ENCODE measurements at regions not wholly inside any gene's neighbourhood (a gene's known extent, or its start where the extent isn't known, plus 50 kb on each side); places are given as distances from the start of the nearest gene placed in this dataset.

DNA sequence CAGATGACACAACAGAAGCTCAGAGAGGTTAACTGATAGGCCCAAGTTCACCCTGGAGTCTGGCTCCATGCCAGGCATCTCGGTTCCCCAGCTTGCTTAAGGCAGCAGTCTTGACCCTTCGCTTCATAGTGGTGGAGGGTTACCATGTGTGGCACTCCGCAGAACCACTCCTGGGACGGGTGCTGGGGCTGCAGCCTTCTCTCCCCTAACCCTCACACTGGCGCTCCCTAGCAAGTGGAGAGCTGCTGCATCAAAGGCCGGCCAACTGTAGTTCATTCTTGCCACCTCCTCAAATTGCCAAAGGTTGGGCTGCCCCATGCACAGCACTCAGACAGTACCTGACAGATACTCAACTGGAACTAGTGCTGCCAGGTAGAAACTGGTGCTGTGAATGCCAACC is 70.2 kb upstream of the KCND3 start:
- TF ChIP-seq, protein P1, sequence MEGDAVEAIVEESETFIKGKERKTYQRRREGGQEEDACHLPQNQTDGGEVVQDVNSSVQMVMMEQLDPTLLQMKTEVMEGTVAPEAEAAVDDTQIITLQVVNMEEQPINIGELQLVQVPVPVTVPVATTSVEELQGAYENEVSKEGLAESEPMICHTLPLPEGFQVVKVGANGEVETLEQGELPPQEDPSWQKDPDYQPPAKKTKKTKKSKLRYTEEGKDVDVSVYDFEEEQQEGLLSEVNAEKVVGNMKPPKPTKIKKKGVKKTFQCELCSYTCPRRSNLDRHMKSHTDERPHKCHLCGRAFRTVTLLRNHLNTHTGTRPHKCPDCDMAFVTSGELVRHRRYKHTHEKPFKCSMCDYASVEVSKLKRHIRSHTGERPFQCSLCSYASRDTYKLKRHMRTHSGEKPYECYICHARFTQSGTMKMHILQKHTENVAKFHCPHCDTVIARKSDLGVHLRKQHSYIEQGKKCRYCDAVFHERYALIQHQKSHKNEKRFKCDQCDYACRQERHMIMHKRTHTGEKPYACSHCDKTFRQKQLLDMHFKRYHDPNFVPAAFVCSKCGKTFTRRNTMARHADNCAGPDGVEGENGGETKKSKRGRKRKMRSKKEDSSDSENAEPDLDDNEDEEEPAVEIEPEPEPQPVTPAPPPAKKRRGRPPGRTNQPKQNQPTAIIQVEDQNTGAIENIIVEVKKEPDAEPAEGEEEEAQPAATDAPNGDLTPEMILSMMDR (IDR thresholded peaks at IDR 0.05): no peak
- TF ChIP-seq POLR2A (IDR thresholded peaks at IDR 0.05) (no peak), POLR2AphosphoS5 (IDR thresholded peaks at IDR 0.05) (no peak)

All from prostate gland (tissue), 2 donors.